HCT116 (cell line): ENCODE measurements at regions not wholly inside any gene's neighbourhood (a gene's known extent, or its start where the extent isn't known, plus 50 kb on each side); places are given as distances from the start of the nearest gene placed in this dataset.

ENCODE experiments used
- CEBPB ChIP-seq: IDR thresholded peaks from 2 replicates; pipeline ENCODE4 v1.6.1; 2012; ENCODE audit warnings: low read depth
- CTCF ChIP-seq, 3 experiments: fragments of 200-600 bp in 1 of 3; sonication (generic) in 1 of 3; IDR thresholded peaks in 2 of 3; conservative IDR thresholded peaks in 1 of 3; 2 replicates each; pipeline ENCODE4 v1.5.1; 2012 to 2017; ENCODE audit warnings: low read depth in 2 of 3, low read length in 2 of 3, antibody characterized with exemption in 1 of 3, borderline replicate concordance in 1 of 3, control low read depth in 1 of 3, mild to moderate bottlenecking in 1 of 3, mixed read lengths in 1 of 3, mixed run types in 1 of 3, moderate library complexity in 1 of 3; ENCODE audit not compliant: insufficient read depth in 1 of 3
- EZH2 ChIP-seq: fragments of 200-600 bp; sonication (generic); IDR thresholded peaks from 2 replicates; pipeline ENCODE4 v1.6.1; 2017; ENCODE audit warnings: antibody characterized with exemption, mixed run types
- EZH2phosphoT487 ChIP-seq: fragments of 200-600 bp; IDR thresholded peaks from 2 replicates; pipeline ENCODE4 v1.6.1; 2018; ENCODE audit warnings: antibody characterized with exemption, borderline replicate concordance
- FOSL1 ChIP-seq: IDR thresholded peaks from 2 replicates; pipeline ENCODE4 v1.6.1; 2012; ENCODE audit warnings: low read depth
- POLR2A ChIP-seq: IDR thresholded peaks from 2 replicates; pipeline ENCODE4 v1.7.0; 2011; ENCODE audit warnings: borderline replicate concordance; ENCODE audit not compliant: insufficient read depth, insufficient read length; ENCODE audit errors: extremely low read depth
- POLR2AphosphoS5 ChIP-seq: IDR thresholded peaks from 2 replicates; pipeline ENCODE4 v1.6.1; 2011; ENCODE audit warnings: mild to moderate bottlenecking, low read depth, low read length, moderate library complexity
- SRF ChIP-seq: IDR thresholded peaks from 2 replicates; pipeline ENCODE4 v1.6.1; 2012; ENCODE audit warnings: low read depth
- ZNF274 ChIP-seq: fragments of 200-500 bp; sonication (Bioruptor generic); IDR thresholded peaks from 2 replicates; pipeline ENCODE4 v1.6.1; 2014; ENCODE audit warnings: mild to moderate bottlenecking, low read depth, low read length, inconsistent platforms
- TF ChIP-seq, protein P1 (sequence below): IDR thresholded peaks from 2 replicates; pipeline ENCODE4 v1.6.1; 2012

DNA sequence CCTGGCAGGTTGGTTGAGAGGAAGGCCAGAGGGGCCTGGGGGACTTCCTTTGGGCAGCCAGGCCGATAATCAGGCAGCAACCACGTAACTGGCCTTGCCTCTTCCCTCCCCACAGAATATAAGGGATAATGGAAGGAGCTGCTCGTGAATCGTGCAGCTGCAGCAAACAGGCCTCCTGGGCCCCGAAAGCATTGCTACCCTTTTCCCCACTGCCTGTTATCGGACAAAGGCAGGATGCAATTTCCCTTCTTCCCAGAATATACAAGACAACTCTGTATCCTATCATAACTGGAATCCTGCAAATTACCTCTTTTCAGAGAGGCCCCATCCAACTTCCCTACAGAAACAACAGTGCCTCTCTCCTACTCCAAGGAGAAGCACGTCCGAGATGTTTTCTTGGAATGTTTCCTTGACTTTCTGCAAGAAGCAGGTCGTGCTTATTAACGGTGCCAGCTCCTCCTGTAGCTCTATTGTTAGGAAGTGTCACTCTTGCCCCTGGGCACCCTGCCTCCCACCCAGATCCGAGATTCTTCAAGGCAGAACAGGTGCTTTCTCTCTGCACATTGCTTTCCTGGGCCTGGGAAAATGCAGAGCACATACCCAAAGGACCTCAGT is 106.0 kb upstream of the TIAM1 start:
- TF ChIP-seq SRF = no peak
- no peak for TF ChIP-seq ZNF274
- no peak for TF ChIP-seq CTCF (IDR thresholded peaks at IDR 0.05 in 2 of 3, conservative IDR thresholded peaks at IDR 0.05 in 1 of 3; ENCODE audit: borderline replicate concordance in 1 of 3, insufficient read depth in 1 of 3, low read depth in 2 of 3, low read length in 2 of 3)
- TF ChIP-seq POLR2A = no peak
- TF ChIP-seq, protein P1, sequence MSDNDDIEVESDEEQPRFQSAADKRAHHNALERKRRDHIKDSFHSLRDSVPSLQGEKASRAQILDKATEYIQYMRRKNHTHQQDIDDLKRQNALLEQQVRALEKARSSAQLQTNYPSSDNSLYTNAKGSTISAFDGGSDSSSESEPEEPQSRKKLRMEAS = no peak
- TF ChIP-seq POLR2AphosphoS5 = no peak
- TF ChIP-seq CEBPB = no peak
- no peak for TF ChIP-seq EZH2
- no peak for TF ChIP-seq FOSL1
- no peak for TF ChIP-seq EZH2phosphoT487
